HG03521 (cell line): ENCODE measurements at regions not wholly inside any gene's neighbourhood (a gene's known extent, or its start where the extent isn't known, plus 50 kb on each side); places are given as distances from the start of the nearest gene placed in this dataset.
"Not testable (repeated sequence)": the region's sequence is repeated elsewhere in the genome, so short reads cannot be mapped to it uniquely, and the experiment has no call there.

Experiments used
- ATAC-seq: cut with Tn5 transposase; IDR thresholded peaks from one replicate; pipeline ENCODE4 v1.9.1; 2021; ENCODE audit warnings: mild to moderate bottlenecking, moderate library complexity; ENCODE audit not compliant: unreplicated experiment

GRCh38 chr17:77332034-77332971 lies 191.5 kb downstream of the SEC14L1 start:
- ATAC-seq, result no peak

- no peak for ATAC-seq
Observed at GRCh38 chr17:77332981-77333685, 192.4 kb downstream of the SEC14L1 start.

- ATAC-seq, result no peak
Observed at GRCh38 chr17:77337150-77337549, 196.4 kb downstream of the SEC14L1 start.

- no peak for ATAC-seq
Observed at GRCh38 chr17:77341069-77341541, 200.3 kb downstream of the SEC14L1 start.

- not testable (repeated sequence) for ATAC-seq
Observed at GRCh38 chr17:77342656-77342990, 201.9 kb downstream of the SEC14L1 start.

- no peak for ATAC-seq
Observed at GRCh38 chr17:77343031-77343800, 202.4 kb downstream of the SEC14L1 start.

- no peak for ATAC-seq
Observed at GRCh38 chr17:77344038-77344437, 203.3 kb downstream of the SEC14L1 start.

- no peak for ATAC-seq
Observed at GRCh38 chr17:77345260-77345910, 204.6 kb downstream of the SEC14L1 start.

- ATAC-seq, result no peak
Observed at GRCh38 chr17:77346765-77347164, 206.0 kb downstream of the SEC14L1 start.

GRCh38 chr17:77347544-77347943 lies 206.8 kb downstream of the SEC14L1 start:
- no peak for ATAC-seq

- ATAC-seq, result no peak
Observed at GRCh38 chr17:77349976-77350830, 209.4 kb downstream of the SEC14L1 start.

- ATAC-seq, result no peak
Observed at GRCh38 chr17:77352441-77352840, 211.7 kb downstream of the SEC14L1 start.

GRCh38 chr17:77352996-77353395 lies 212.2 kb downstream of the SEC14L1 start:
- ATAC-seq, result no peak

GRCh38 chr17:77353684-77354419 lies 213.1 kb downstream of the SEC14L1 start:
- no peak for ATAC-seq

GRCh38 chr17:77354420-77354669 lies 213.6 kb downstream of the SEC14L1 start:
- no peak for ATAC-seq

- ATAC-seq, result no peak
Observed at GRCh38 chr17:77354670-77355455, 214.1 kb downstream of the SEC14L1 start.

GRCh38 chr17:77356109-77356689 lies 215.4 kb downstream of the SEC14L1 start:
- no peak for ATAC-seq

GRCh38 chr17:77356690-77357201 lies 216.0 kb downstream of the SEC14L1 start:
- ATAC-seq, result no peak
